ENCODE measurements at regions not wholly inside any gene's neighbourhood (a gene's known extent, or its start where the extent isn't known, plus 50 kb on each side); places are given as distances from the start of the nearest gene placed in this dataset.

DNA sequence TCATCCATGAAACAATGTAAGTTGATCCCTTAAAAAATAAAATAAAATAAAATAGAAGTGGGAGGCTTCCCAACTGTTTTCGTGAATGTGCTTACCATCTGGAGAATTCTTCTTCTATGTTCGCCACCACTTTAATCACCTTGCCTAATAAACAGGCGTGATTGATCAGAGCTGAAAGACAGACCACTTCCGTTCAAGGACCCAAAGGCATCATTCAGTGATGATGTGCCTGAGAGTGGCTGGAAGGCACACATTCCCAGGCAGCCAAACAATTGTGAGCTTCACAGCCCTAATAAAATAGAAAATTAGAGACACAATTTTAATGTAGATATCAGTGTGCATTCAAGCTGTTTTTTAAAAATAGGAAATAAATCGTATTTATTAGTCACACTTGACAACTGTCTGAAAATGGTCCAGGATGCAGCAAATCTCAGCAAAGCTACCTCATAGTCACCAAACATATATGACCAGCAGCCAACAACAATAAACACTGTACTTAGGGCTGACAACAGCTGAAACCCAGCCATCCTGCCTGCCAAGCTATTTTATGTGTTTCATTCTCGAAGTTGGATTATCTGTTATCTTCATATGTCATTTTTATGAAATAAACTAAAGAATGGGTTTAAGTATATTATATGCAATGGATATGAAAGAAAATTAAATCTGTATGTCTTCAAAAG is 163.2 kb upstream of the FAM9B start:
- DNase-seq: no peak

DNA sequence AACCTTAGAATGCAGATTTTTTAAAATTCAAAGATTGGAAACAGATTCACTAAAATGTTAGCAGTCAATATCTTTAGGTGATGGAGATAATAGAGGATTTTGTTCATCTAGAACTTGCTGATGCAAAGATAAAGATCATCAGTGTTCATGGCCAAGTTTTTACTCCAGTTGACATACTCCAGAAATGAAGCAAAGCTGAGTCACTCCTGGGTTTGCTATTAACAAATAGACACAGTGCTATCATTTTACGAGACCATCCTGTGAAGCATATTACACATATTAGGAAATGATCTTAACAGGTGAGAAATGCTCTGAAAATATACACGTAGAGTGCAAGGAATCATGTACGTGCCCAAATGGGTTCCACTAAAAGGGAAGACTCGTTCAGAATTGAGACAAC is 170.6 kb upstream of the FAM9B start:
- no peak for DNase-seq

DNA sequence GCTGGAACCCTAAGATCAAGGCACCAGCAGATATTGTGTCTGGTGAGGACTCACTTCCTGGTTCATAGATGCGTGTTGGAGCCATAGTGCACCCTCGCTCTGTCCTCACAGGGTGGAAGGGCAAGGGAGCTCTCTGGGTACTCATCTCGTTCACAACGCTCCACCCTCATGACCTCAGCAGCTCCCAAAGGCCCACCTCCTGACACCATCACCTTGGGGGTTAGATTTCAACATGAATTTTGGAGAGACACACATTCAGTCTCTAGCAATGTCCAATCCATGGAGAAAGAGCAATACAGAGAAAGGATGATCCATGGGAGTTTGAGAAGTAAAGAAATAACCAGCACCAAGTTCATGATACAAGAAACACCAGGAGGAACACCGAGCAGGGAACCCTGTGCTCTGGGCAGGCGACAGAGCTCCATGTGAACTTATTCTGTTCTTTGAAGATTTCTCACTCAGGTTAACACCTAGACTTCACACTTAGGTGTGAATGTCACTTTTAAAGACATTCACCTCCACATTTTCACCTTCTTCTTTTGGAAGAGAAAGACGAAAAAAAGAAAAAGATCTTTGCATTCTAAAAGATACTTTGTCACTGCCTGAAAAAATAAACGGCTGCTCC is 171.8 kb upstream of the FAM9B start:
- no peak for DNase-seq

DNA sequence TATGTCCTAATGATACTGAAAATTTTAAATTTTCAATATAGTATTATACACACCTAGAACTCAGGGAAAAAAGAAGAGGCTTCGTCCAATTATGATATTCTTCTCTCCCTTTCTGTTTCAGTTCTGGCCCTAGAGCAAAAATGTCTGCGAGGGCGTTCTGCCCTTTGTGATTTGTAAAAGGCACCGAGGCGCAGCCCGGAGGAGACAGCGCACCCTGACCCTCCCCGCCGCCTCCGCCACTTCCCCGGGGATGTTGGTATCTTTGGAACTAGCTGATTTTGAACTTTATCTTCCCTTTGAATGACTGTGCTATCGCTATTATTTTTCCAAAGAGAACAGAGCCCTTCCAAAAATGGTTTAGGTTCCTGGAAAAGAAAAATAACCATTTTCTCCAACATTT is 173.2 kb upstream of the FAM9B start:
- DNase-seq: no peak

DNA sequence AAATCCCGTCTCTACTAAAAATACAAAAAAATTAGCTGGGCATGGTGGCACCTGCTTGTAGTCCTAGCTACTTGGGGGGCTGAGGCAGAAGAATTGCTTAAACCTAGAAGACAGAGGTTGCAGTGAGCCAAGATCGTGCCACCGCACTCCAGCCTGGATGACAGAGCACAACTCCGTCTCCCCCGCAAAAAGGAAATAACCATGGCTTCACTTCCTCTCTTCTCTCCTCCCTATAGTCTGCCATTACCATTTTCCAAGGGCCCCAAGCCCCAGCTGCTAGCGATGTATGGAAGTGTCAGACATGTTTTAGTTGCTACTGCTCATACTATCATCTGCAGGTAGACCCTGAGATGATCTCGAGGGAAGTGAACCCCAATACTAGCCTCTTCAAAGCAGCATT is 177.3 kb upstream of the FAM9B start:
- no peak for DNase-seq

DNA sequence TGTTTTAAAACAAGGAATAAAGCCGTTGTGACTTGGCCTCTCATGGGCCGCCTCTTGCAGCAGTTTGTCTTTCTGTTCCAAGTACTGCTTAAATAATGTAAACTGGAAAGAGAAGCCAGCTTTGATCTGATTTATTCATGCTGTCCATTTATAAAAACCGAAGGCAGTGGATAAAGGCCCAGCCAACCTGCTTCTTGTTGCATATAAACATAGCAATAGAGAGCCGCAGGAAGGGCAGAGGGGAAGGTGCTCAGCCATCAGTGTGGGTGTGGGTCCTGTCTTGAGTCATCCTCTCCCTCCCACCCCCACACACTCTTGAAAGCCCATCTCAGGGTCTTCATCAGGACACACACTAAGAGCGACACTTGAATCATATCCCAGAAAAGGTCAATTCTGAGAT is 187.9 kb upstream of the FAM9B start:
- DNase-seq: no peak

DNA sequence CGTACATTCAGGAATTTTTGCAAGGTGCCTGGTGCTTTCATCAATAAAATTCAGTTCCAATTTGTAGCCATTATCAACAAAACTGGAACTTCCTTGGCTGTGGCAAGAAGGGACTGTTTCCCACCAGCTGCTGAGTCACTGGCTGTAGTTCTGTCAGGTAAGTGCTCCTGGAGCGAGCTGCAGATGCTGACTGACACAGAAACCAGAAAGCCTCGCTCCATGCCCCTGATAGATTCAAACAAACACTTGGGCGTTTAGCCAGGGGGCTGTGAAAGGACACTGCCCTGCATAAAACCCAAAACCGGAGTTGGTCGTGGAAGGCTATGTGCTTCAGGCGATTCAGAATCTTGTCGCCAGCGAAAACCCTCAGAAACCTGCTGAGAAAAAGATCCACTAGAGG is 188.4 kb upstream of the FAM9B start:
- no peak for DNase-seq

DNA sequence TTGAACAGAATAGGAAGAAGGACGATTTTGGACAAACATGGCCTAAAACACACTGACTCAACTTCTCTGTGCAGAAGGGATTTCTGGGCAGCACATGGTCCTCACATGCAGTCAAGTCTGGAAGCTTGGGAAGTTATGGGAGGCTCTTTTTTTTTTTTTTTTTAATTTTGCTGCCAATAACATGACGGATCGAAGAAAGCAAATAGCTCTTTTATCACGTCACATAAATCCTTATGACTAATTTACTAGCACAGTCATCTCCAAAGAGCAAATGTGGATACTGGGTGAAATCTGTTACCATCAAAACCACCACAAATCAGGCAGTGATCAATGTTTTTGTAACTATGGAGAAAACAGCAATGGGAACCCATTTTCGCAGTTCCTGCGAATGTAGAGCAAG is 193.3 kb upstream of the FAM9B start:
- DNase-seq: no peak

DNA sequence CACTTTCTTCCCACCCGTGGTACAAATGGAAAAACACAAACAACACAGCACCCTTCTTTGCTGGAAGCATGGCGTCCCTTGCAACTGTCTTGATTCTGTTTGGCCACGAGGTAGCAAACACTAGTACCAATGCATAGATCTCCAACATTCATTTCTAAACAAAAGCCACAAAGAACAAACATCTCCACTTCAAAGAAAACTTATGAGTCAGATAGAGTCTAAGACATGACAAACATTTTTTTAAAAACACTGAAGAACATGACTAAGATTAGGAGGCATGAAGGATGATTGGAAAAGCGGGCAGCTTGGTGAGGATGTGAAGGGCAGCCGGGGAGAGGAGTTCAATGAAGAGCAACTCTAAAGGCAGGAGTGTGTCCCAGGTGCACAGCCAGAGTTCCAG is 197.6 kb upstream of the FAM9B start:
- no peak for DNase-seq

DNA sequence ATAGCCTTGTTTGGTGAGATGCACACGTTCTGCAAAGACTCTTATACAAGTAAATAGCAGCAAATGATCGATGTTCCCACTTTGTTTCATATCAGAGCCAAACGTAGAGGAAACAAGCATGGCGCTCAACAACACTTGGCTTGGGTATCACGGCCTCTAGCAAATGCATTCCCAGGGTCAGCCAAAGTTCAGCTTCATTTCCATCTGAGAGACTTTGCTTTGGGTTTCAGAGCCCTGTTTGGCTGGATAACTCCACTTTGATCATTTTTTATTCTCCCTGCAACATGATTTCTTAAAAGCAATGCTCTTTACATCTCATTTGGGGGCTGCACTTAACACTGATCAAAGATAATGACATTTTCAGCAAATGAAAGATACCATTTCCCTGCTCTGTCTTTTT is 199.2 kb upstream of the FAM9B start:
- DNase-seq: peak; percentile 66

DNA sequence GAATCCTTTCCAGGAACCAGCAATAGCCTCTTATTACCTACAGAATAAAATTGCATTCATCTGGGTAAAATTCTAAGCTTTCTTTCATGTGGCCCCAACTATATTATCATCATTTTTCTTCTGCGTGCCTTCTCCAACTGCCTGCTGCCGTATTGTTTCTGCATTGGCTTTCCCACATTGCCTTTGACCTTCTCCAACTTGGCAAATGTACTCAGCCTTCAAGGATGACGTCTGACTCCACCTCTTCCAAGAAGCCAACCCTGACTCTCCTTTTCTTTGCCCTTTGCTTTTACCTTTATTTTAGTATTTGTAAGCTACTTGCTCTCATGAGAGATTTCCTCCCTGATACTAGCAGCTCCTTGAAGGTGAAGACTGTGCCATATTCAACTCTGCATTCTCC is 200.4 kb upstream of the FAM9B start:
- DNase-seq: no peak

DNA sequence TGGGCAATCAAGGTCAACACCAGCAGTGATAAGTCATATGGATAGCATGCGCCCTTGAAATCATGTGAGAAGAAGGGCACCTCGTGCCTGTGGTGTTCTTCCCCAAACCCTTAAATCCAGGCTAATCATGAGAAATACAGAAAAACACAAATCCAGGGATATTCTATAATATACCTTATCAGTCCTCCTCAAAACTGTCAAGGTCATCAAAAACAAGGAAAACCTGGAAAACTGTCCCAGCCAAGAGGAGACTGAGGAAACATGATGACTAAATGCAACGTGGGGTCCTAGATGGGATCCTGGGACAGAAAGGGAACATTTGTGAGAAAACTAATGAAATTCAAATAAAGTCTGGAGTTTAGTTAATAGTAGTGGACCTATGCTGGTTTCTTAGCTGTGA is 201.8 kb upstream of the FAM9B start:
- no peak for DNase-seq

DNA sequence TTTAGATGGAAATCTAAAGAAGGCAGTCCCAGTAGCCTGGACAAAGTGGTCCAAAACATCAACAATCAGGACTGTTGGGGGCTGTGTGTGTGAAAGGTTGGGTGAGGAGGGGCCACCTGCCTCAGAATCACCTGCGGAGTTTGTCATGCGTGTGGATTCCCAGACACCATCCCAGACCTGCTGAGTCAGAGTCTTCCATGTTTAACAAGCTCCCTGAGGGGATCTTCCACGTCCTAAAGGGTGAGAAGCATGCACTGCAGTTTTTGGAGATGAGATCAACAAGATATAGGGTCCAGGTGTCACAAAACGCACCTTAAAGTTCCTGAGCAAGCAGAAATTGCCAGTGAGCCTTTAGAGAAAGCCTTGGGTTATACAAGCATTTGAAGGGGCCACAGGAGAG is 207.0 kb upstream of the FAM9B start:
- DNase-seq: no peak

DNA sequence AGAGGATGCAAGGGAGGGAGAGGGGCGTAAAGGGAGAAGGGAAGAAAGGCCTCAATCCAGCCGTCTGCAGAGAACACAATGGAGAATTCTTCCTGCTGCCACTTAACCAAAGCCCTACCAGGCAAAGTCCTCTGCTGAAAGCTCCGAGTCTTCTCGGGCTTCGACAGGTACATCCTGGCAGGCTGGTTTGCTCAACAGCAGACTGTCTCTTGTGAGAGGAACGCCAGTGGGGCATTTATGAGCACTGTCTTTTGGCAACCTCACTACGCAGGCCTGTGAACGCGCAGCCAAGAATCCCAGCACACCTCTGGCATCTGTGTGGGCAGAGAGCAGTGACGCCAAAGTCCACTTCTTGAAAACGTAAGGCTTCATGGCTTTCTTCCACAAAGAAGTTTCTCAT is 207.5 kb upstream of the FAM9B start:
- no peak for DNase-seq

DNA sequence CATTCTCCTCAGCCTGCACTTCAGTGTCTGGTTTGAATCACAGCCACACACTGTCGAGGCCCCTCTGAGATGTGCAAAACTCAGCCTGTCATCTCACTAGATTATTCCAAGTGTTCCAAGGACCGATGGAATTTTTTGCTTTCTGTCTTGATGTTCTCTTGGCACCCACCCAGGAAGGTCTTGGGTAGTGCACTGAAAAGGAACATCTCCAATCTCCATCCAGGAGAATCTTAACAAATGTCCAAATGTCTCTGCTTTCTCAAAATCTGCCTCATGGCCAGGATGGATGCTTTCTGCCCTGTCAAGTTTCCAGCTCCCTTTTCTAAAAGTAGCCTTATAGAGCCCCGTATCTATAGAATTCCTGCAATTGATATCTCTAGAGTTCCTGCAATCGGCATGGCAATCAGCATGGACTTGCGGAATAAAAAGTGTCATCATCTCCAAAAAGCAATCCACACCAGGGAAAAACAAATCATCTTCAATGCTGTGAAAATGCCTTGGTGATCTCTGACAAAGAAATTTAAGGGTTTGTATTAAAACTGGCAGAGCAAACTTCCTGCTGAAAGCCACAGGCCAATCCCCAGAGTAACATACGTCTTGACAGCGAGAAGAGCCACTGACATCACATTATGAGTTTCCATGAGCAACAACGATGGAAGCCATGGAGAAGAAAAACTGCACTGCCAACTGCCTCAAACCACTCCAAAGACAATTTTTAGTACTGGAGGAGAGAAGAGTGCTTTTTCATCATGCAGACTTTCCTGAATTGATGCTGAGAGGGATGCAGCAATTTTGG is 215.3 kb upstream of the FAM9B start:
- DNase-seq: no peak

DNA sequence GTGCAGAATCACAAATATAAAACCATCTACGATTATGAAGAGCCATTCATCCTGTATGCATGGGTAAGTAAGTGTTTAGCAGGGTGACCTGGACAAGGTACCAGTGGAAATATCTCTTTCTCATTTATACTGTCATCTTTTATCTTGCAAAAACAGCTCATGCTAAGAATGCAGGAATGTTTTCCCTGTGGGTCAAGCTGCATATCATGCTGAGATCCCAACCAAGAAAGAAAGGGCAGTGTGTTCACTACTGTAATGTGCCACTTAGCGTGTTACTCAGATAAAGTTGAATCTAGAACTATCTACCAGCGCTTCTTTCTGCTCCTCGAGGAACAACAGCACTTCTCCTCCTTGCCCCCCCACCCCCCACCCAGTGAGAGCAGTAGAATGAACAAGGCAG is 212.7 kb upstream of the TBL1X start:
- DNase-seq: no peak

DNA sequence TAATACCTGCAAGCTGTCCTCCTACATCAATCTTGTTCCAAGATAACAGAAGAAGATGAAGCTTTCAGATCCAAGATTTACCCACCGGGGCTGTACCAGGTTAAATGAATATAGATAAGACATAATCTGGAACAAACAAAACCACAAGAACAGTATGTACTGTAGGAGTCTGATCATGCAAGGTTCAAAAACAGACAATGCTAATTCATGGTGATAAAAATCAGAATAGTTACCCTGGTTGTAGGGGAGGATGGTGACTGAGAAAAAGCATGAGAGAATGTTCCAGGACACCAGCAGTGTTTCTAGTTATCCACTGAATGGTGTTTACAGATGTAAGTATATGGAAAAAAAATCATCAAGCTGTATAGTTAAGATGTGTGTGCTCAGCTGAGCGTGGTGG is 211.6 kb upstream of the TBL1X start:
- DNase-seq: no peak

DNA sequence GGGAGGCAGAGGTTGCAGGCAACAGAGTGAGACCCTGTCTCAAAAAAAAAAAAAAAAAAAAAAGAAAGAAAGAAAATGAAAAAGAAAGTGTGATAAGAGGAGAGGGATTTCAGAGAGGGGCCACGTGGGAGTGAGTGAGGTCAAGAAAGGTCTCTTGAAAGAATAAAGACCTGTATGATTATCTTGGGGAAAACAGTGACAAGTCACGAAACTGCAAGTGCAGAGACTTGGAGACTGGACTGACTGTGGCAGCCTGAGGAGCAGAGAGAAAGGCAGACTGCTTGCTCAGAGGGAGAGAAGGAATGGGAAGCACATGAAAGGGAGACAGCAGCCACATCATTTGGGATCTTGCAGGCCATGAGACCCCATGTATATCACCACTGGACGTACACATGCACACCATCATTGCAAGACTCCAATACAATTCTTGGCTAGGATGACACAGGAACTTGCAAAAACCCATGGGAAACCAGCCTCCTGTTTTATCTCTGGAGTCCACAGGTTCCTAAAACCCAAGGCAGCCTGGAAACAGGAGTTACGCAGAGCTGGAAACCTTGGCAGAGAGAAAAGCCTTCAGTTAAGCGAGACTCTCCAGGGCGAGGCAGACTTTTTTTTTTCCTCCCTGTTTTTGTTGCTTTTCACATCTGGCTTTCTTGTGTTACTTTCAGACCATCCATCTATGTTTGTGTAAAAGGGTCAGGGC is 207.0 kb upstream of the TBL1X start:
- no peak for DNase-seq

DNA sequence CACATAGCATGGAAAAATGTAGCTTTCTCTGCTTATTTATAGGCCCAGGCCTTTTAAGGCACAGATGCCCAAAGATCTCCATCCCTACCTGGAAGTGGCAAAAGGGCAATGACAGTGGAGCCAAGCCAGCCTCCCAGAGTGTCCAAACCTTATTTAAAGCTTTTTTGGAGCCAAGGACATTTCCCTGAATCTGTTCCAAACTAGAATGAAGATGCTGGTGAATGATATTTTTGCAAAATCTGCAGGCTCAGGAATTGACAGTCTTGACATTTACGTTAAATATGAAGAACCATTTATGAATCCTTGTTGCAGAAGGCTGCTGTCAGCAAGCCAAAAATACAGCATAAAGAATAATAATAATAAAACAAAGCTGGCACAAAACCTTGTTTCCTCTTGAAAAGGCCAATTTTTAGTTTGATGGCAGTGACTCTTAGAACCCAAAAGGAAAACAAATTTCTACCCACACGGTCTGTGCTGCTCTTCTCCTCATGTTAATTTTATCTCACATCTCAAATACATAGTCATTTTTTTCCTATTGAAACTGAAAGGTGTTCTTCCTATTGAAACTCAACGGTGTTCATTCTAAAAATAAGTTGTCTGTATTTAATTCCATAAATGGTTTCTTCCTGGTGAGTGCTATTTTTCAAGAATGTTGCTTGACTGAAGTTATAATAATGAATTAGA is 206.3 kb upstream of the TBL1X start:
- no peak for DNase-seq

DNA sequence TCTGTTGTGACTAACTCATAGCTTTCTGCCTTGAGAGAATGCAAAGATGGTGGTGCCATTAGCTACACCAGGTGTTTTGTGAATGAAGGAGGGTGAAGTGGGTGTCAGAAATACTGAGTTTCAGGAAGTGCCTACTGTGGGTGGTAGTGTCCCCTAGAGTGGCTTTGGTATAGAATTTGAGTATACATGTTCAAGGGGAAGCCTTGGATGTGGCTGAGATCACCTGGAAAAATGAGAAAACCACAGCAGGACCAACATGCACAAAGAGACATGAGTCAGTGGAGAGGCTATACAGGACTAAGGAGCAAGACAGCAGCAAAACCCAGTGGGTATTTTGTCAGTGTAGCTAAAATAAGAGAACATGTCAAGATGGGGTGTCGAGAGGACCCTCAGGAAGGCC is 204.3 kb upstream of the TBL1X start:
- DNase-seq: no peak

DNA sequence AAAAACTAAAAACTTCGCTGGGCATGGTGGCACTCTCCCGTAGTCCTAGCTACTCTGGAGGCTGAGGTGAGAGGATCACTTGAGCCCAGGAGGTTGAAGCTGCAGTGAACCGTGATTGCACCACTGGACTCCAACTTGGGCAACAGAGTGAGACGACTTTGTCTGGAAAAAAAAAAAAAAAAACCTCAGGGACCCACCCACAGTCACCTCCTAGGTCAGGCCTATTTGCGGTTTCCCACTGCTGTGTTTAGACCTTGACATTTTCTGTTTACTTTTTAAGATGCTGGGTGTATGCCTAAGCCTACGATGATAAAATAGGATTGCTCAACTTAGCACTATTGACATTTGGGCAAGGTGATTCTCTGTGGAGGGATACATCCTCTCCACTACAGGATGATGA is 197.4 kb upstream of the TBL1X start:
- DNase-seq: no peak

DNA sequence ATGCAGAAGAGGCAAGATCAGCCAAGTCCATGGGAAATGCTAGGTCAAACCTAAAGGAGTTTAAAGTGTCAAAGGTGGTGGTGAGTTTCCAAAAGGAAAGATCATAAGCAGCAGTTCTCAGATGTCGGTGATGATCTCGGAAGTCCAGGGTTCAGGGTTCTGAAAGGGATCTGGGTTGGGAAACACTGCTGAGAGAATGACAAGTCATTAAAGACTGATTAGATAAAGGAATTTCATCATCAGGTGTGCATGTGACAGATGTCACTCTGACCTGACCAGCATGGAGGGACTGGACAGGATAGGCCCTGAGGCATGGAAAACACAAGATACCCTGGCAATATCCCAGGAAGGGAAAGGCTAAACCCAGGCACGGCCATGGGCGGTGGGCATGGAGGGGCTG is 195.7 kb upstream of the TBL1X start:
- no peak for DNase-seq

All from NCI-H2227 treated with DMSO at 0.1 percent for 48 hours (cell line).